A673 (cell line): ENCODE measurements at regions not wholly inside any gene's neighbourhood (a gene's known extent, or its start where the extent isn't known, plus 50 kb on each side); places are given as distances from the start of the nearest gene placed in this dataset.

Experiments used
- CTCF ChIP-seq: fragments of 300-800, 200-600 bp; sonication (generic); conservative IDR thresholded peaks from 2 replicates; pipeline ENCODE4 v1.5.1; 2017; ENCODE audit warnings: low read depth, mild to moderate bottlenecking, antibody characterized with exemption, low read length, moderate library complexity, mixed read lengths
- EZH2 ChIP-seq: fragments of 200-600 bp; sonication (generic); IDR thresholded peaks from 2 replicates; pipeline ENCODE4 v1.6.1; 2017; ENCODE audit warnings: borderline replicate concordance, low read depth, mild to moderate bottlenecking, mixed read lengths, antibody characterized with exemption, low read length; ENCODE audit not compliant: poor library complexity, severe bottlenecking

GRCh38 chr3:6078436-6078835 lies 782.5 kb upstream of the GRM7 start:
- no peak for TF ChIP-seq CTCF
- TF ChIP-seq EZH2: no peak
